HL-60 (cell line): ENCODE measurements at regions not wholly inside any gene's neighbourhood (a gene's known extent, or its start where the extent isn't known, plus 50 kb on each side); places are given as distances from the start of the nearest gene placed in this dataset.
"Not testable (repeated sequence)": the region's sequence is repeated elsewhere in the genome, so short reads cannot be mapped to it uniquely, and the experiment has no call there.

ENCODE experiments used
- DNase-seq, 2 experiments: peaks; one replicate each; pipeline ENCODE4 v3.0.0-alpha.2; 2010 to 2020; ENCODE audit warnings: low read depth in 1 of 2, low spot score in 1 of 2
- H3K27ac ChIP-seq: fragments of 250-450 bp; sonication (Bioruptor Pico); replicated peaks from 2 replicates; pipeline ENCODE4 v1.5.1; 2020; ENCODE audit warnings: mild to moderate bottlenecking, moderate library complexity
- H3K27me3 ChIP-seq: fragments of 250-450 bp; sonication (Bioruptor Pico); 2 replicates; pipeline ENCODE4 v1.5.1; 2021; ENCODE audit warnings: mild to moderate bottlenecking, moderate library complexity; ENCODE audit not compliant: insufficient read depth, poor library complexity, severe bottlenecking
- H3K4me3 ChIP-seq: replicated peaks from 2 replicates; pipeline ENCODE4 v1.5.1; 2011; ENCODE audit warnings: mild to moderate bottlenecking, control low read depth, low read length; ENCODE audit not compliant: insufficient read depth
- GABPA ChIP-seq: IDR thresholded peaks from 2 replicates; pipeline ENCODE4 v1.6.1; 2012; ENCODE audit warnings: low read depth
- POLR2AphosphoS5 ChIP-seq: IDR thresholded peaks from 2 replicates; pipeline ENCODE4 v1.6.1; 2012; ENCODE audit warnings: low read depth
- REST ChIP-seq: IDR thresholded peaks from 2 replicates; pipeline ENCODE4 v1.6.1; 2012; ENCODE audit warnings: low read depth; ENCODE audit not compliant: insufficient replicate concordance
- SPI1 ChIP-seq: IDR thresholded peaks from 2 replicates; pipeline ENCODE4 v1.6.1; 2012; ENCODE audit warnings: low read depth, mild to moderate bottlenecking, borderline replicate concordance
- TF ChIP-seq, protein P1 (sequence below): IDR thresholded peaks from one replicate; pipeline ENCODE4 v1.5.1; 2011; ENCODE audit warnings: low read length, control low read depth, inconsistent platforms; ENCODE audit not compliant: insufficient read depth

GRCh38 chr12:5110345-5110744, 66.7 kb downstream of the KCNA5 start:
- DNase-seq: no peak
- no peak overlapping the region for H3K4me3 ChIP-seq
- no peak overlapping the region for H3K27ac ChIP-seq
- no peaks in the 10 kb centered on the region for H3K27me3 ChIP-seq
- no peak for TF ChIP-seq POLR2AphosphoS5
- TF ChIP-seq, protein P1, sequence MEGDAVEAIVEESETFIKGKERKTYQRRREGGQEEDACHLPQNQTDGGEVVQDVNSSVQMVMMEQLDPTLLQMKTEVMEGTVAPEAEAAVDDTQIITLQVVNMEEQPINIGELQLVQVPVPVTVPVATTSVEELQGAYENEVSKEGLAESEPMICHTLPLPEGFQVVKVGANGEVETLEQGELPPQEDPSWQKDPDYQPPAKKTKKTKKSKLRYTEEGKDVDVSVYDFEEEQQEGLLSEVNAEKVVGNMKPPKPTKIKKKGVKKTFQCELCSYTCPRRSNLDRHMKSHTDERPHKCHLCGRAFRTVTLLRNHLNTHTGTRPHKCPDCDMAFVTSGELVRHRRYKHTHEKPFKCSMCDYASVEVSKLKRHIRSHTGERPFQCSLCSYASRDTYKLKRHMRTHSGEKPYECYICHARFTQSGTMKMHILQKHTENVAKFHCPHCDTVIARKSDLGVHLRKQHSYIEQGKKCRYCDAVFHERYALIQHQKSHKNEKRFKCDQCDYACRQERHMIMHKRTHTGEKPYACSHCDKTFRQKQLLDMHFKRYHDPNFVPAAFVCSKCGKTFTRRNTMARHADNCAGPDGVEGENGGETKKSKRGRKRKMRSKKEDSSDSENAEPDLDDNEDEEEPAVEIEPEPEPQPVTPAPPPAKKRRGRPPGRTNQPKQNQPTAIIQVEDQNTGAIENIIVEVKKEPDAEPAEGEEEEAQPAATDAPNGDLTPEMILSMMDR: no peak

DNA sequence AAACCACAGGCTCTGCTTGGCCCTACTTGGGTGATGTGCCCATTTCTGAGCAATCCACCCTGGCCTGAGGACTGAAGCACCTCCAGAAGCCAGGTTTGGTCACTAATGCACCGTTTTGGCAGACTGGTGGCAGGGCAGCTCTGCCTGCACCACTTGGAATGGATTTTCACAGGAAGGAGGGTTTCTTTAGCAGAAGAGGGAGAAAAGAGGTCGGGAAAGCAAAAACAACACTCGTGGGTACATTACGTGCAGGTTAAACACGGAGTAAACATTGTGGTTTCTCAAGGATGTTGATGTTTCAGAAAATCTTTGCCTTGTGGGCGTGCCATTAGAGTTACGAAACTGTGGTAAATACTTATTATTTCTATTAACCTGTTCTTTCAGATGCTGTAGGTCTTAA, 70.8 kb downstream of the KCNA5 start:
- Histone ChIP-seq H3K27ac (no peak overlapping the region), H3K27me3 (no peaks in the 10 kb centered on the region), H3K4me3 (no peak overlapping the region)
- no peak for DNase-seq
- TF ChIP-seq, protein P1: no peak
- no peak for TF ChIP-seq GABPA
- TF ChIP-seq SPI1: no peak

GRCh38 chr12:5121784-5122183, 78.1 kb downstream of the KCNA5 start:
- H3K4me3 ChIP-seq, H3K27ac ChIP-seq, H3K27me3 ChIP-seq, DNase-seq: not testable (repeated sequence)

- H3K4me3 ChIP-seq, H3K27ac ChIP-seq, H3K27me3 ChIP-seq, DNase-seq: not testable (repeated sequence)
These were observed 78.7 kb downstream of the KCNA5 start for GRCh38 chr12:5122256-5122831.

- Histone ChIP-seq H3K27me3 (no peaks in the 10 kb centered on the region), H3K27ac (no peak overlapping the region), H3K4me3 (no peak overlapping the region)
- no peak for TF ChIP-seq GABPA
- no peak for TF ChIP-seq POLR2AphosphoS5
- TF ChIP-seq, protein P1: no peak
- no peak for TF ChIP-seq SPI1
- TF ChIP-seq REST: no peak
- no peak for DNase-seq
These were observed 80.2 kb downstream of the KCNA5 start for GRCh38 chr12:5123921-5124320.

DNA sequence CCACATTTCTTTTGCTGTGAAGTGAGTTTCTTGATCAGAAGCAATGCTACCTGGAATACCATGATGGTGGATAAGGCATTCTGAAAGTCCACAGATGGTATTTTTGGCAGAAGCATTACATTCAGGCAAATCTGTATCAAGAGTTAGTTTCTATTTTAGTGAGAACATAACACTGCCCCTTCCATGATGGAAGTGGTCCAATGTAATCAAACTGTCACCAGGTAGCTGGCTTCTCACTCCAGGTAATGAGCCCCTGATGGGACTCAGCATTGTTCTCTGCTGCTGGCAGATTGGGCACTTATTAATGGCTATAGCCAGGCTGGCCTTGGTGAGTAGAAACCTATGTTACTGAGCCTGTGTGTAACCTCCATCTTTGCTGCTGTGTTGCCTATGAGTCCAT, 80.7 kb downstream of the KCNA5 start:
- no peak overlapping the region for H3K4me3 ChIP-seq
- no peak overlapping the region for H3K27ac ChIP-seq
- H3K27me3 ChIP-seq: no peaks in the 10 kb centered on the region
- TF ChIP-seq GABPA: no peak
- TF ChIP-seq, protein P1: no peak
- no peak for DNase-seq
